ENCODE measurements at regions not wholly inside any gene's neighbourhood (a gene's known extent, or its start where the extent isn't known, plus 50 kb on each side); places are given as distances from the start of the nearest gene placed in this dataset.

- TF ChIP-seq, protein P1, sequence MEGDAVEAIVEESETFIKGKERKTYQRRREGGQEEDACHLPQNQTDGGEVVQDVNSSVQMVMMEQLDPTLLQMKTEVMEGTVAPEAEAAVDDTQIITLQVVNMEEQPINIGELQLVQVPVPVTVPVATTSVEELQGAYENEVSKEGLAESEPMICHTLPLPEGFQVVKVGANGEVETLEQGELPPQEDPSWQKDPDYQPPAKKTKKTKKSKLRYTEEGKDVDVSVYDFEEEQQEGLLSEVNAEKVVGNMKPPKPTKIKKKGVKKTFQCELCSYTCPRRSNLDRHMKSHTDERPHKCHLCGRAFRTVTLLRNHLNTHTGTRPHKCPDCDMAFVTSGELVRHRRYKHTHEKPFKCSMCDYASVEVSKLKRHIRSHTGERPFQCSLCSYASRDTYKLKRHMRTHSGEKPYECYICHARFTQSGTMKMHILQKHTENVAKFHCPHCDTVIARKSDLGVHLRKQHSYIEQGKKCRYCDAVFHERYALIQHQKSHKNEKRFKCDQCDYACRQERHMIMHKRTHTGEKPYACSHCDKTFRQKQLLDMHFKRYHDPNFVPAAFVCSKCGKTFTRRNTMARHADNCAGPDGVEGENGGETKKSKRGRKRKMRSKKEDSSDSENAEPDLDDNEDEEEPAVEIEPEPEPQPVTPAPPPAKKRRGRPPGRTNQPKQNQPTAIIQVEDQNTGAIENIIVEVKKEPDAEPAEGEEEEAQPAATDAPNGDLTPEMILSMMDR (IDR thresholded peaks at IDR 0.05; ENCODE audit: control extremely low read depth in 1 of 3, insufficient read depth in 1 of 3, low read depth in 1 of 3, low read length in 3 of 3): no peak
- TF ChIP-seq CEBPB (IDR thresholded peaks at IDR 0.05; ENCODE audit: low read depth, low read length): no peak
Measured at GRCh38 chr5:27491047-27491446, 452.7 kb upstream of the CDH9 start.

Measured in H1 (cell line).